GM12874 (cell line): ENCODE measurements at regions not wholly inside any gene's neighbourhood (a gene's known extent, or its start where the extent isn't known, plus 50 kb on each side); places are given as distances from the start of the nearest gene placed in this dataset.

Source experiments
- TF ChIP-seq, protein P1 (sequence below): IDR thresholded peaks from 2 replicates; pipeline ENCODE4 v1.5.1; 2011; ENCODE audit warnings: low read depth, mild to moderate bottlenecking, control low read depth, low read length, moderate library complexity; ENCODE audit not compliant: insufficient read depth

DNA sequence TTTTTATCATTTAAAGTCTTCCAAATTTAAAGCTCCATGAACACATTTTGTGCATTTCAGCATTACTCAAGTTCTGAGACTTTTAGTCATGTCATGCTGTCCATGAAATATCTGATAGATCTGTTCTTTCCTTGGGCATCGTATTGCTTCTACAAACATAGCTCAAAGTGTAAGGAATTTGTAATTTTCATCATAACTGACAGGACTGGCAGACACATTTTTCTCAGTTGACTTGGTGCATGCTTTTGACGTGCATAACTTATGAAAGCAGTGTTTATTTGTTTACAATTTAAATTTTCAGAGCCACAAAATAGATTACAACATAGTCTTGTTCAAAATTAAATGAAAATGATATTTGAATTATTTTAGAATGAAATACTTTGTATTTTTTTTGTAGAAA, 812.1 kb upstream of the NOVA1 start:
- TF ChIP-seq, protein P1, sequence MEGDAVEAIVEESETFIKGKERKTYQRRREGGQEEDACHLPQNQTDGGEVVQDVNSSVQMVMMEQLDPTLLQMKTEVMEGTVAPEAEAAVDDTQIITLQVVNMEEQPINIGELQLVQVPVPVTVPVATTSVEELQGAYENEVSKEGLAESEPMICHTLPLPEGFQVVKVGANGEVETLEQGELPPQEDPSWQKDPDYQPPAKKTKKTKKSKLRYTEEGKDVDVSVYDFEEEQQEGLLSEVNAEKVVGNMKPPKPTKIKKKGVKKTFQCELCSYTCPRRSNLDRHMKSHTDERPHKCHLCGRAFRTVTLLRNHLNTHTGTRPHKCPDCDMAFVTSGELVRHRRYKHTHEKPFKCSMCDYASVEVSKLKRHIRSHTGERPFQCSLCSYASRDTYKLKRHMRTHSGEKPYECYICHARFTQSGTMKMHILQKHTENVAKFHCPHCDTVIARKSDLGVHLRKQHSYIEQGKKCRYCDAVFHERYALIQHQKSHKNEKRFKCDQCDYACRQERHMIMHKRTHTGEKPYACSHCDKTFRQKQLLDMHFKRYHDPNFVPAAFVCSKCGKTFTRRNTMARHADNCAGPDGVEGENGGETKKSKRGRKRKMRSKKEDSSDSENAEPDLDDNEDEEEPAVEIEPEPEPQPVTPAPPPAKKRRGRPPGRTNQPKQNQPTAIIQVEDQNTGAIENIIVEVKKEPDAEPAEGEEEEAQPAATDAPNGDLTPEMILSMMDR = no peak

DNA sequence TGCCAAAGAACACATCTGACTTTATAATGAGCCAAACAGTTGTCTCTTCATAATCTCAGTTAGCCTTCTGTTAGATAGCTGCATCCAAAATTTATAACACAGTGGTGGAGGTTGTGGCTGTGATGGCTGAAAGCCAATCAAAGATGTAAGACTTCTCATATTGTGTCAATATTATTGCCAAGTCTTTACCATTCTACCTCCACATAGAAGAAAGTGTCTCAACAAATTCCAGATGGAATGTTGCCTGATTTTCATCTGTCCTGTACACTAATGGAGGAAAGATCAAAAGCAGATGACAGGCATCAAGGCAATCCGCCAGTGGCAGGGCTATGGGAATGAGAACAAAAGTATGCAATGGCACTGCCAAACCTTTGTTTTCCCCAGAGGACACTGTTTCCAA, 813.1 kb upstream of the NOVA1 start:
- TF ChIP-seq, protein P1 = no peak

DNA sequence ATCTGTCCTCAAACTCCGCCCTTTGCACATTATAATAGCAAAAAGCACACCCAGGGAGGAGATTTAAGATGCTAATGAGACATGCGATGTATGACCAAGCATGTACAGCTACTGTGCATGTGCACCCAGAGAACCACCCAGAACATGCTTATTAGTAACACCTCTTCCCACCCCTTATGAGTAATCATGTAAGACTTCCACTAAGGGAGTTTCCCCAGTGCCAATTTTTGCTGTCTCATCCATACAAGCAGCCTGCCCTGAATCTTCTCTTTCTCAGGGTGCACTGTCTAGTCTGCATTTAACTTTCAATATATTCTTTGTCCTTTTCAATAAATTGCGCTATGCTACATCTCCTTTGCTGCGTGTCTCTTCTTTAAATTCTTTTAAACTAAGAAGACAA, 830.0 kb upstream of the NOVA1 start:
- TF ChIP-seq, protein P1 = no peak

DNA sequence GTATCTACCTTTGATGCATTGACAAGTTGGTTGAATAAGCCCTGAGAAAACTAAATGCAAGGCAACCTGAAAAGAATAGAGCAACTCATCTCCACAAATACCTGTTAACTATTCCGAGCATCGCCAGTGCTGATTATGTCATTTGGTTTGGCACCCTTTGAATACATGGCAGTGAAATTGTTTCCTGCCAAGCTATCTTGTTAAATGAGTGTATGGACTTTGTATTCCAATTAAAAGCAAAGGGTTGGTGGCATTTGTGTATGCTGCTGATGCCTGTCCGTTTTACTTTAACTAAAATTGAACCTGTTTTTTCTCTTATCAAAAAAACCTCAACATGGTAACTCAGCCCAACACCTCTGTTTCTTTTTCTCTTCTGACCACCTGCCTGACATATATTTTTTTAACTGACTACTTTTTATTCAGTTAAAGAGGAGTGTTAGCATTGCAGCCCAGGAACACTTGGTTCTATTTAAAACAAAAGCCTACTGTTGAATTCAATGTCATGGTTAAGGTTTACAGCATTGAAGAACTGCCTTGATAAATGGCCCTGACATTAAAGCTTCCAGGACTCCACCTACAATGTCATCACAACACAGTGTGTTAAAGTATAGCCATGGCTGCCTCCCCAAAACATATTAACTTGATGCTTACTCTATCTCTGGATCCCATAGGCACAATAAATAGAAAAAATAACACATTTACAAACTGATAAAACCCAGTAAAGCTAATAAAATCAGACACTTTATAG, 838.3 kb upstream of the NOVA1 start:
- TF ChIP-seq, protein P1 = no peak

DNA sequence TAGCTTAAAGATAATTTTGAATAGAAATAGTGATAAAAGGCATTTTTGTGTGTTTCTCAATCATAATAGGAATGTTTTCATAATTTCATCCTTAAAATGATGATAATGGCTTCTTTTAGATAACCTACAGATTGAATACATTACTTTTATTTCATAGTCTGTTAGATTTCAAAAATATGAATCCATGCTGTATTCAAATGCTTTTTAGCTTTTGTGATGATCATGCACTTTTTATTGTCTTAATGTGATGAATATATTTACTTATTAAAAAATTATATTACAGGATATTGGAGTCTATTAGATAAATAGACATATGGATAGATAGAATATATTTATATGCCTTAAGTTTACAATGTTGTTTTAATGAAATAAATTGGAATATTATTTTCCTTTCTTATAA, 886.8 kb upstream of the NOVA1 start:
- TF ChIP-seq, protein P1 = no peak

DNA sequence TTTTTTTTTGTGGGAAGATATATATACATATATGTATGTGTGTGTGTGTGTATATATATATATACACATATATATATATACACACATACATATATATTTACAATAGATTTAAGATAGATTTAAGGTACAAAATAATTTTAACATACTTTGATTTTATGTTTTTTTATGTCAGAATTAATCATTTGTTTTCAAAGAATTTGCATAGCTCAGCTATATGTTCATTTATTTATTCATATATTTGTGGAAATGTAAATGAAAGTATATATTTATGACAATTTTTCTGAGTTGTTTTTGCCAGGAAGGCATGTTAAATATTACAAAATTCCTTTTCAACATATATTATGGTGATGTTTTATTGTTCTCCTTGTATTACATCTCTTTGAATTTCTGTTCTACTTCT, 887.4 kb upstream of the NOVA1 start:
- TF ChIP-seq, protein P1 = no peak

DNA sequence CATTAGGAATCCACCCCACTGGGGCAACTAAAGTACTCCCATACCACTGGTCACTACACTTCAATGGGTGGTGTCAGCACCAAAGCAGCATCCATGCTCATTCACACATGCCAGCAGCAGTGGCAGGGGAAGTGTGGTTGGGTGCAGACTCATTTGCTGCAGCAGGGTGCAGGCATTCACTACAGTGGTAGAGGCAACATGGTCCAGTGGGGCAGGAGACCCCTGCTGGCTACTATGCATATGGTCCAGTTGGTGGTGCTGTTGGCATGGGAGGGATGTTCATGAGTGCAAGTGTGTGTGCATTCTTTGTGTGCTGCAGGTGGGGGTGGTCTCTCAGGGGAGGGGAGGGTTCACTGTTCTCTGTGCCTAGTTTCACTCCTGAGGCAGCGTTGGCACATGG, 908.4 kb upstream of the NOVA1 start:
- TF ChIP-seq, protein P1 = no peak
